Stimulated activated CD8-positive, alpha-beta memory T cell treated with anti-CD3 and anti-CD28 coated beads, Interleukin-15, amount 100 ng/mL, for 24 hours (primary cell): ENCODE measurements at regions not wholly inside any gene's neighbourhood (a gene's known extent, or its start where the extent isn't known, plus 50 kb on each side); places are given as distances from the start of the nearest gene placed in this dataset.
"Not testable (repeated sequence)": the region's sequence is repeated elsewhere in the genome, so short reads cannot be mapped to it uniquely, and the experiment has no call there.

Experiments used
- DNase-seq: peaks from one replicate; pipeline ENCODE4 v3.0.0-alpha.2; 2020; ENCODE audit warnings: low read depth

DNA sequence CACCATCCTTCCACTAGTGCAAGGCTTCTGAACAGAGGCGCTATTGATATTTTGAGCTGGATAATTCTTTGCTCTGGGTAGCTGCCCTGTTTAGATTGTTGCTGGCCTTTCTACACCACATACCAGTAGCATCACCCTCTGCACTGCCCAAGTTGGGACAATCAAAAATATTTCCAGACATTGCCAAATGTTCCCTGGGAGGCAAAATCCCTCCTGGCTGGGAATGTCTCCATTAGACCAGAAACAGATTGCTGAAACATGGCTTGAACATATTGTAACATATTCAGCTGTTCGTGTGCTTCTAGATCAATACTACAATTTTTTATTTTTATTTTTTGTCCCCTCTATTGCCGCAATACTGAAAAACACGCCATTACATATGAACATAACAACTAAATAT, 174.6 kb downstream of the ABCA8 start:
- no peak for DNase-seq

DNA sequence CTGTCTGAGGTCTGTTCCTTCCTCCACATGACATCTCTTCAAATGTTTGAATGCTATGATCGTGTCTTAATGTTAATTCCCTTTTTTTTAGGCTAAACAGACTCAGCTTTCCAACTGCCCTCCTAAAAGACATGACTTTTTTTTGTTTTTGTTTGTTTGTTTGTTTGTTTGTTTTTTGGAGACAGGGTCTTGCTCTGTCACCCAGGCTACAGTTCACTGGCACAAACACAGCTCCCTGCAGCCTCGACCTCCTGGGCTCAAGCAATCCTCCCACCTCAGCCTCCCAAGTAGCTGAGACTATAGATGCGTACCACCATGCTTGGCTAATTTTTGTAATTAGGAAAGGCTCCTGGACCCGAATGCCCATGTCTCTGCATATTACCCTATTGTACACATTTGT, 176.5 kb downstream of the ABCA8 start:
- no peak for DNase-seq

- DNase-seq = no peak
These were observed 176.9 kb upstream of the FAM20A start for GRCh38 chr17:68777856-68778694.

DNA sequence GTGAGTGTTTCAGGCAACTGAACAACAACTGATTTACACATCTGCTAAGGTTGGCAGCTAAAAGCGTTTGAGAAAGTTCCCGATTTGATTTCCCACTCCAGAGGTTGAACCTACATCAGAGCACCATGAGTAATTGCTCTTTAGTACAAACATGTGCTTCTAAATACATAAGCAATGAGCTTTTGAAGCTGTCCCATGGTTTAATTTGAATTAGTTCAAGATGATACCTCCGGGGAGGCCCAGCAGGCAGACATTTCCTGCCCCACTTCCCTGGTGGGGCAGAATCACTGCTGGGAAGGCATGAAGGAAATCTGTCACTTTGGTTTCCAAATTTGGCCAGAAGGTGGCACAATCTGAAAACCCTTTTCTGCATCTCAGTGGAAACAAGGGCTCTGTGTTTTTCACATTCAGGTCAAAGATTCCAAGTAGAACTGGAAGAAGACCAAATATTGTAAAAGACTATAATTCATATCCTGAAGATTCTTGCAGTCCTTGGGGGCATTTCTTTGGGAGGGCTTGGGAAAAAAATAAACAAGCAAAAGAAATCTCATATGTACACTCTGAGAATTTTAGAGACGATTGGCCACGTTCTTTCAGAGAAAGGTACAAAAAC, 176.2 kb upstream of the FAM20A start:
- no peak for DNase-seq

- DNase-seq = no peak
These were observed 175.3 kb upstream of the FAM20A start for GRCh38 chr17:68776451-68776850.

GRCh38 chr17:68775969-68776368, 174.8 kb upstream of the FAM20A start:
- DNase-seq = no peak

- no peak for DNase-seq
These were observed 174.2 kb upstream of the FAM20A start for GRCh38 chr17:68775318-68775717.

- no peak for DNase-seq
These were observed 170.8 kb upstream of the FAM20A start for GRCh38 chr17:68771867-68772515.

- no peak for DNase-seq
These were observed 167.6 kb upstream of the FAM20A start for GRCh38 chr17:68768804-68769203.

GRCh38 chr17:68766640-68767039, 165.5 kb upstream of the FAM20A start:
- DNase-seq = no peak

GRCh38 chr17:68763562-68763961, 162.4 kb upstream of the FAM20A start:
- DNase-seq = no peak

DNA sequence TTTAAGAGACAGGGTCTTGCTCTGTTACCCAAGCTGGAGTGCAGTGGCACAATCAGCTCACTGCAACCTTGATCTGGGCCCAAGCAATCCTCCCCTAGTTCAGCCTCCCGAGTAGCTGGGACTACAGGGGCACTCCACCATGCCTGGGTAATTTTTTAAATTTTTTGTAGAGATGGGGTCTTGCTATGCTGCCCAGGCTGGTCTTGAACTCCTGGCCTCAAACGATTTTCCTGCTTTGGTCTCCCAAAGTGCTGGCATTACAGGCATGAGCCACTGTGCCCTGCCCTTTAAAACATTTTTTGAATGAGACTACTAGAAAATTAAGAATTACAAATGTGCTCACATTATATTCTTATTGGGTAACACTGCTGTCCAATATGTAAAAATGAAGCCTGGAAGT, 161.7 kb upstream of the FAM20A start:
- DNase-seq = no peak

DNA sequence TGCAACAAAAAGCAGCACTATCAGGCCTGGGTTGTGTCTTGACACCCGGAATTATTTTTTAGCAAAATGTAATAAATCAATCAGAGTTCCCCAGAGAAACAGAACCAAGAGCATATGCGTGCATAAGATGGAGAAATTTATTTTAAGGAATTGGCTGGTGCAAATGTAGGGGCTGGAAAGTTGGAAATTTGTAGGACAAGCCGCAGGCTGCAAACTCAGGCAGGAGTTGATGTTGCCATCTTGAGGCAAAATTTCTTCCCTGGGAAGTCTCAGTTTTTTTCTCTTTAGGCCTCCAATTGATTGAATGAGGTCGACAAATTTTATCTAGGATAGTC, 158.9 kb upstream of the FAM20A start:
- no peak for DNase-seq

- DNase-seq = peak; percentile 6
These were observed 158.4 kb upstream of the FAM20A start for GRCh38 chr17:68759343-68760140.

DNA sequence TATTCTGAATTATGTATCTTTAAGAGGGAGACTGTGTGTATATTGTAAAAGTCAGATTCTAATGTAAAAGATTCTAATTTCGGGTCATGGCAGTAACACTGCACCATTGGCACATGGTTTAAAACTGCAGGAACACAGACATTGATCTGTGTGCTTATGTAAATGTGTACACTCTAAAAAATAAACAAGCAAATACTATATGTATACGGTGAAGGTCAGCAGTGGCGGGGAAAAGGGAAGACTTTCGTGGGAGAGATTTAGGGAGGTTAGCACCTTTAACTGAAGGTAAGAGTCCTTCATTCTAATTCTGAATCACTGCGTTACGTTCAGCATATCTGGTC, 157.8 kb upstream of the FAM20A start:
- no peak for DNase-seq

DNA sequence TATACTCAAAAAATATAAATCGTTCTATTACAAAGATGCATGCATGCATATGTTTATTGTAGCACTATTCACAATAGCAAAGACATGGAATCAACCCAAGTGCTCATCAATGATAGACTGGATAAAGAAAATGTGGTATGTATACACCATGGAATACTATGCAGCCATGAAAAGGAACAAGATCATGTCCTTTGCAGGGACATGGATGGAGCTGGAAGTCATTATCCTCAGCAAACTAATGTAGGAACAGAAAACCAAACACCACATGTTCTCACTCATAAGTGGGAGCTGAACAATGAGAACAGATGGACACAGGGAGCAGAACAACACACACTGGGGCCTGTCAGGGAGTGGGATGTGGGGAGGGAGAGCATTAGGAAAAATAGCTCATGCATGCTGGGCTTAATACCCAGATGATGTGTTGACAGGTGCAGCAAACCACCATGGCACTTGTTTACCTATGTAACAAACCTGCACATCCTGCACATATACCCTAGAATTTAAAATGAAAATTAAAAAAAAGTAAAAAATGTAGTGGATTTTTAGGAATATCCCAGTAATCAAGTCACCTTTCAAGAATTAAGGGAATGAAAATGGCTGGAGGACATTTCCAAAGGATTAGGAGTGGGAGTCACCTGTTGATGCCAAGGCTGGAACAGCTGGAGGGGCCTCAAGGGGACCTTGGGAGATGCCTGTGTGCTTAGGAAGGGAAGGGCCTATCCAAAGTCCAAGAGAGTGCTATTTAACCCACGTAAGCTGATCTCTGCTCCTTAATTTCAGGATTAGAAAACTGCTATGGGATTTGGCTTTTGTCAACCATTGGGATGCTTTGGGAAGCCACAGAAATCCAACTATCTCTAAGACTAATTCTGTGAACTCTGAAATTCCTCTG, 156.9 kb upstream of the FAM20A start:
- DNase-seq = not testable (repeated sequence)

GRCh38 chr17:68753985-68754769, 153.0 kb upstream of the FAM20A start:
- DNase-seq = no peak

- DNase-seq = no peak
These were observed 149.0 kb upstream of the FAM20A start for GRCh38 chr17:68750208-68750562.

DNA sequence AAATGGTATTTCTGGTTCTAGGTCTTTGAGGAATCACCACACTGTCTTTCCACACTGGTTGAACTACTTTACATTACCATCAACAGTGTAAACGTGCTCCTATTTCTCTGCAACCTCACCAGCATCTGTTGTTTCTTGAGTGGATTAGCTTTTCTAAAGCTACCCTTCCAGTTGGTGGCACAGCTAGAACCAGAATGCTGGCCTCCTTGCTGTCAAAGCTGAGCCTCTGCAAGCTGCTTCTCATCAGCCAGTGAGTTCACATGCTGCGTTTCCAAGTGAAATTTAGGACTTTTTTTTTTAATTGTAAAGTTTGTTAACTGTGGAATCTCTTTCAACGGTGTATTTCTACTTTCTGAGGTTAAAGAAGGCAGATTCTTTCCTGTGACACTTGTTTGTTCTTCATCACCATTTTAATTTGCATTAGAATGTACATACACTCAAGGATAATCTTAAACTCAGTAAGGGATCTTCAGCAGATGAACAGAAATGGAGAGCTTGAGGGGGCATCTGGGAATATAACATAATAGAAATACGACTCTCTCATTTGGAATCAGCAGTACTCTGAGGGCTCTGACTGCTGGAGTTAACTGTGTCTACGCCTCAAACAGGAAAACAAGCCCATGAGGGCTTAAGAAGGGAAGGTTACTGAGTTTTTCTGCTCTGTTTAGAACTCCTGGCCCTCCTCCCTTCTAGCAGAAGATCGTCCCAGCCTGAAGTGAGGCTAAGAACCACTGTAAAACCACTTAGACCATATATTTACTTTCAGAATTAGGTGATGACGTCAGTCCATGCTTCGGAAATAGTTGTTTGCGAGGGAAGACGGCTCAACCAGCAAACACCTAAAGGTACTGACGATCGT, 148.4 kb upstream of the FAM20A start:
- DNase-seq = no peak

DNA sequence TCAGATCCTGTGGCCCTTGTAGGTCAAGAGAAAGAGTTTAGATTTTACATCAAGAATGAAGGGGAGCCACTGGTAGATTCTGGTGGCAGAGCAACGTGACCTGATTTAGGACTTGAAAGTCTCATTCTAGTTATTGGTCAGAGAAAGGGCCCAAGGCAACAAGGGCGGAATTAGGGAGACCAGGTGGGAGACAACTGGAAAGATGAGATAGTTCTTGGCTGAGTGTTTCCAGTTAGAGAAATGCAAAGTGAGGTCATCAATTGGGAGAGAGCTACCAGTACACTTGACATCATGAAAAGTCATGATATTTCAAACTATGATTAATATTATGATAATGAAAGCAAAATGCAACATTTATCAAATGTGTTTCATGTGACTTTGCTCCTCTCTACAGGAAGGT, 147.2 kb upstream of the FAM20A start:
- DNase-seq = no peak
